GM21528 (cell line): ENCODE measurements at regions not wholly inside any gene's neighbourhood (a gene's known extent, or its start where the extent isn't known, plus 50 kb on each side); places are given as distances from the start of the nearest gene placed in this dataset.
"Not testable (repeated sequence)": the region's sequence is repeated elsewhere in the genome, so short reads cannot be mapped to it uniquely, and the experiment has no call there.

Experiments
- ATAC-seq: cut with Tn5 transposase; IDR thresholded peaks from one replicate; pipeline ENCODE4 v1.9.1; 2021; ENCODE audit warnings: mild to moderate bottlenecking, moderate library complexity; ENCODE audit not compliant: unreplicated experiment, low FRiP score

- no peak for ATAC-seq
Observed at GRCh38 chr12:28683366-28683765, 465.7 kb upstream of the FAR2 start.

GRCh38 chr12:28689398-28690175, 459.5 kb upstream of the FAR2 start:
- ATAC-seq, result no peak

DNA sequence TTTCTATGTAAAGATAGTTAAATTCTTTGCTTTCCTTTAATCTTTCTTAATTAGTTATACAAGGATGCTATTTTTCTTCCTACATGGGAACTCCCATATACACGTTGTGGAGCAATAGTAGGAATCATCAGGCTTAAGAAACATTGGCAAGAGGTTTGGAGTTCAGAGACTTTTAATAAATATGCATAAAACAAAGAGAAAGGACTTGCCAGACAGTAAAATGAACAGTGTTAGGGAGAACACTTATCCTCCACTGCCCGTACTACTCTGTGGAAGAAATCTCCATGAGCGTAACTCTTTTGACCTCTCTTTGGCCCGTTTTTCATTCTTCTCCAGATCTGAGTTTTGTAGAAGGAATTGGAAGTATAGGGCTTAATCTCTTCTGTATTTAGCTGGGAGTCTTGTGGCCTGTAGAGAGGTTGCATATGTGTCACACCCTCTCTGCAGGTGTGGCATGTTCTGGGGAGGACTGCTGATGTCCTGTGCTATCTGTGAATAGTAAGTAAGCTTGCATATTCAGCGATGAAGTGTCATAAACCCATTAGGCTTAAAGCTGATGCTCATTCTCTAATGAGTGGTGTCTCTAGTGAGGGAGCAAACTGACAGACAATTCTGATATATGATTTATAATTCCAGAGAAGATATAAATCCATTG, 455.4 kb upstream of the FAR2 start:
- no peak for ATAC-seq

- ATAC-seq, result no peak
Observed at GRCh38 chr12:28698553-28698952, 450.5 kb upstream of the FAR2 start.

- ATAC-seq, result no peak
Observed at GRCh38 chr12:28699029-28699428, 450.0 kb upstream of the FAR2 start.

GRCh38 chr12:28700161-28700560, 448.9 kb upstream of the FAR2 start:
- no peak for ATAC-seq

DNA sequence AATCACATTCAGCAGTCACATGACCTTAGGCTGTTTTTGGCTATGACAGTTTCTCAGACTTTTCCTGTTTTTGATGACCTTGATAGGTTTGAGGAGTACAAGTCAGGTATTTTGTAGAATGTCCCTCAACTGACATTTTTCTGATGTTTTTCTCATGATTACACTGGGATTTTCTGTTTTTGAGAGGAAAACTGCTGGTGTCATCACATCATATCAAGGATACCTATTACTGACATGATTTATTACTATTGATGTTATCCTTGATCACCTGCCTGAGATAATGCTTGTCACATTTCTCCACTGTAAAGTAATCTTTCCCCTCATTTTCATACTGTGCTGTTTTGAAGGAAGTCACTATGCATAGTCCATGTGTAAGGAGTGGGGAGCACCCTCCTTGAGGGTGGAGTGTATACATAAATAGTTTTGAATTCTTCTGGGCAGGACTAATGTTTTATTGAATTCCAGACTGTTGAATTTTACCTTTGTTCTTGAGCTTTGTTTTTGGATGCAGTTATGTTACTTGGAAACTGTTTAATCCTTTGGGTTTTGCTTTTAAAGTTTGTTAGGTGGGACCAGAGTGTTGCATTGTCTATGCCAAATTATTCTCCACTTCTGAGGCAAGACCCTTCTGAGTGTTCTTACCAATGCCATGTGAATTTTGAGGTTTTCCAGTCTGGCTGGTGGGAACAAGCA, 444.5 kb upstream of the FAR2 start:
- ATAC-seq, result no peak

DNA sequence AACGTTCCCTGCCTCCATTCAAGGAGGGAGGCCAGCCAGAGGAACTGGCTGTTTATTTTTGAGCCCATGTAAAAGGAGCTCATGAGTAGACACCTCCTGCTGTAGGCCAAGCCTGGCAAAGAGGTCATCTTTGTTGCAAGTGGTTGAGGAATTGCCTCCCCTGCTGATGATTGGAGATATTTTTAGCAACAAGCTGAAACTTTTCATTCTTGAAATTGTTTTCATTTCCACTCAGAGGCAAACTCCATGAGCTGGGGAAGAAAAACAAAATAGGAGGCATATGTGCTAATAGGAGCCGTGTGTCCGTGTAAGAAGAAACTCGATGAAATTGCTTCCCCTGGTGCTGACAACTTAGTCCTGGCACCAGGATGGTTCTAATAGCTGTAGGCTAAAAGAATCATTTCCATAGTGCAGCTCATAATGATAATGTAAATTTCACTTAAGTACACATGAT, 440.1 kb upstream of the FAR2 start:
- ATAC-seq, result no peak

DNA sequence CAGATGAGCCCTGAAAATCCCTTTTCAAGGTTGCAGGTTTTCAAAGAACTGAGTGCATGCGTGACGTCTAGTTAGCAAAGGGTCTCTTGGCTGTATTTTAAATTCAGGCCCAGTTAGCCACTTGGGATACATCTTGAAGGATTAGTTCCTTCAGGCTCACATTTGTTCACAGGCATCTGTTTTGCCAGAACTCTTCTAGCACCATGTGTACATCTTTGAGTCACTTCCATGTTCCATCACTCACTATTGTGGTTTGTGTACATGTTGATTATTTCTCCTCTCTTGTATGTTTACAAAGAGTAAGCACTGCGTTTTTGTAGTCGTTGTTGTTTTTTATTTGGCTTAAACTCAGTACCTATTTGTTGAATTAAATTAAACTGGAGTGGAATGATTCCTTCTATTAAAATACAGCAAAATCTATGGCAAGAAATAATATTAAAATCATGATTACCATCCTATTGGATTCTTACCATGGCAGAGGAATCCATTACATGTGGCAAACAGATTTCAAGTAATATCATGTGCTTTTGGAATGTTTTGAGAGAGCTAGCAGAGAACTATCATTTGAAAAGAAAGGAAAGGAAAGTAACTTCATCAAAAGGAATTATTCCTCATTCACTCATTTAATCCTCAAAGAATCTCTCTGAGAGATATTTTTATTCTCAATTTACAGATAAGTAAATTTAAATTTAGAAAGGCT, 438.9 kb upstream of the FAR2 start:
- no peak for ATAC-seq

- no peak for ATAC-seq
Observed at GRCh38 chr12:28710882-28711281, 438.2 kb upstream of the FAR2 start.

- no peak for ATAC-seq
Observed at GRCh38 chr12:28711421-28711820, 437.7 kb upstream of the FAR2 start.

DNA sequence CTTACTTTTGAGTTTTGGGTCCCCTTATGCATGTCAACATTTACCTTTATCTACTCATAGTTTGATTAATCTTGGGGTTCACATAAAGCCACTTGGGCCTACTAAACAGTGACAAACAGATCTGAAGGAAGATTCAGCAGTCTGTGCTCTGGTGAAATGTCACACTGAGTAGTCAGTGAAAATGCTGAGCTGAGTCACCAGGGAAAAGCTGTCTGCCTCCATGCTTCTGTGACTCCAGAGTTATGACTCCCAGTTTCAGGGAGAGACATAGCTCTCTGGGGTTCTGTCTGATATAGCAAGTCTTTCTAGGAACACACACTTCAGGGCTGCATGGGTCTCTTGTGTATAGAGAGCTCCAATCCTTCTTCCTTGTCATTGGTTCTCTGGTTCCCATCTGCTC, 406.3 kb upstream of the FAR2 start:
- no peak for ATAC-seq

- ATAC-seq, result no peak
Observed at GRCh38 chr12:28746734-28747325, 402.2 kb upstream of the FAR2 start.

- no peak for ATAC-seq
Observed at GRCh38 chr12:28750946-28751685, 398.0 kb upstream of the FAR2 start.

- ATAC-seq, result no peak
Observed at GRCh38 chr12:28755027-28755426, 394.1 kb upstream of the FAR2 start.

DNA sequence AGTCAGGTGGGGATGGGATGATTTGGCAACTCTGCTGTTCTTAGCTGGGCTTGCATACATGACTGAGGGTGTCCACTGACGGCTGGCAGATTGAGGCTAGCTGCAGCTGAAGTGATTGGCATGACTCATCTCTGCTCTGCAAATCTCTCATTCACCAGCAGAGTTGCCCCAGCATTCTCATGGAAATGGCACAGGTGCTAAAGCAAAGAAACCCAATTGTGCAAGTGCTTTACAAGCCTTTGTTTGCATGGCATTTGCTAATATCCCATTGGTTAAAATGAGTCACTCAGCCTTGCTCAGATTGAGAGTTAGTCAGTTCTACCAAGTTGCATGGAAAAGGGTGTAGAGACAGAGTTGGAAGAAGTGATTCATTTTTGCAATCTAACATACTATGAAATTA, 389.7 kb upstream of the FAR2 start:
- no peak for ATAC-seq

DNA sequence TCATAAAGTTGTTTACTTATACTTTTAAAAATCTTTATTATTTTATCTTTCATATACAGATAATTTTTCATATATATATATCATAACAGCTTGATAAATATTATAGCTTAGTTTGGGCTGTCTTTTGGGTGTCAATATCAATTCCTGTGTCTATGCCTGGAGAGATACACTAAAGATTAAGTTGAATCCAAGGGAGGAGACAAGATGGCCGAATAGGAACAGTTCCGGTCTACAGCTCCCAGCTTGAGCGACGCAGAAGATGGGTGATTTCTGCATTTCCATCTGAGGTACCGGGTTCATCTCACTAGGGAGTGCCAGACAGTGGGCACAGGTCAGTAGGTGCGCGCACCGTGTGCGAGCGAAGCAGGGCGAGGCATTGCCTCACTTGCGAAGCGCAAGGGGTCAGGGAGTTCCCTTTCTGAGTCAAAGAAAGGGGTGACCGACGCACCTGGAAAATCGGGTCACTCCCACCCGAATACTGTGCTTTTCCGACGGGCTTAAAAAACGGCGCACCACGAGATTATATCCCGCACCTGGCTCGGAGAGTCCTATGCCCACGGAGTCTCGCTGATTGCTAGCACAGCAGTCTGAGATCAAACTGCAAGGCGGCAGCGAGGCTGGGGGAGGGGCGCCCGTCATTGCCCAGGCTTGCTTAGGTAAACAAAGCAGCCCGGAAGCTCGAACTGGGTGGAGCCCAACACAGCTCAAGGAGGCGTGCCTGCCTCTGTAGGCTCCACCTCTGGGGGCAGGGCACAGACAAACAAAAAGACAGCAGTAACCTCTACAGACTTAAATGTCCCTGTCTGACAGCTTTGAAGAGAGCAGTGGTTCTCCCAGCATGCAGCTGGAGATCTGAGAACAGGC, 388.8 kb upstream of the FAR2 start:
- ATAC-seq, result not testable (repeated sequence)

DNA sequence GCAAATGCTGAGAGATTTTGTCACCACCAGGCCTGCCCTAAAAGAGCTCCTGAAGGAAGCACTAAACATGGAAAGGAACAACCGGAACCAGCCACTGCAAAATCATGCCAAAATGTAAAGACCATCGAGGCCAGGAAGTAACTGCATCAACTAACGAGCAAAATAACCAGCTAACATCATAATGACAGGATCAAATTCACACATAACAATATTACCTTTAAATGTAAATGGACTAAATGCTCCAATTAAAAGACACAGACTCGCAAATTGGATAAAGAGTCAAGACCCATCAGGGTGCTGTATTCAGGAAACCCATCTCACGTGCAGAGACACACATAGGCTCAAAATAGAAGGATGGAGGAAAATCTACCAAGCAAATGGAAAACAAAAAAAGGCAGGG, 387.2 kb upstream of the FAR2 start:
- not testable (repeated sequence) for ATAC-seq

DNA sequence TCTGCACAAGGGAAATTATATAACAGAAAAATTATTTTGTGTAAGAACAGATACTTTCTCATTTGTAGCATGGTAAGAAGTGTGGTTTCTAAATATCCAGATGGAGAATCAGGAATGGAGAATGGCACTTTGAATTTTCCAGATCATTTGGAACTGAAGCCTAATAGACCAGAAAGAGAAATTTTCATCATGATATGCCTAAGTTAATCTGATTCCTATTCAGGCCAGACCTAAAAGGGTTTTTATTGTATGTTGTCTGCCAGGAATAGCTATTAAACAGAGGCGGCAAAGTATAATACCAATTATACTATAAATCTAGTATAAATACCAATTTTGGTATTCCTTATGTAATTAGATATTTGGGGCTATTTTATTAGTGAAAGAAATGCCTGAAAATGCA, 382.7 kb upstream of the FAR2 start:
- no peak for ATAC-seq
